ENCODE measurements at regions not wholly inside any gene's neighbourhood (a gene's known extent, or its start where the extent isn't known, plus 50 kb on each side); places are given as distances from the start of the nearest gene placed in this dataset.

- no peaks in the 10 kb centered on the region for H3K4me1 Mint-ChIP-seq
- peaks cover 10% of the 10 kb centered on the region for H3K27me3 Mint-ChIP-seq
- H3K36me3 Mint-ChIP-seq: no peaks in the 10 kb centered on the region
- no peak overlapping the region for H3K4me3 Mint-ChIP-seq
- H3K9me3 Mint-ChIP-seq: peaks cover 0 to 2% (median 0%) of the 10 kb centered on the region in 3 donors
- H3K27ac Mint-ChIP-seq: no peak overlapping the region
Observed at GRCh38 chr3:66606126-66606525, 105.3 kb upstream of the LRIG1 start.

GRCh38 chr3:66606868-66607267 lies 106.0 kb upstream of the LRIG1 start:
- Mint-ChIP-seq H3K27me3 (peaks cover 9% of the 10 kb centered on the region), H3K9me3 (peaks cover 0 to 2% (median 0%) of the 10 kb centered on the region in 3 donors), H3K4me1 (no peaks in the 10 kb centered on the region), H3K4me3 (no peak overlapping the region), H3K27ac (no peak overlapping the region), H3K36me3 (no peaks in the 10 kb centered on the region)

- peaks cover 0 to 2% (median 0%) of the 10 kb centered on the region in 3 donors for H3K9me3 Mint-ChIP-seq
- H3K36me3 Mint-ChIP-seq: peaks cover under 1% of the 10 kb centered on the region
- H3K4me3 Mint-ChIP-seq: no peak overlapping the region
- H3K27me3 Mint-ChIP-seq: peaks cover 8% of the 10 kb centered on the region
- no peak overlapping the region for H3K27ac Mint-ChIP-seq
- H3K4me1 Mint-ChIP-seq: no peaks in the 10 kb centered on the region
Observed at GRCh38 chr3:66609660-66610561, 109.1 kb upstream of the LRIG1 start.

- peaks cover 0 to 2% (median 0%) of the 10 kb centered on the region in 3 donors for H3K9me3 Mint-ChIP-seq
- H3K4me3 Mint-ChIP-seq: no peak overlapping the region
- H3K27me3 Mint-ChIP-seq: peaks cover 8% of the 10 kb centered on the region
- no peak overlapping the region for H3K27ac Mint-ChIP-seq
- H3K4me1 Mint-ChIP-seq: no peaks in the 10 kb centered on the region
- H3K36me3 Mint-ChIP-seq: peaks cover 4% of the 10 kb centered on the region
Observed at GRCh38 chr3:66610562-66610909, 109.7 kb upstream of the LRIG1 start.

GRCh38 chr3:66615643-66616301 lies 115.0 kb upstream of the LRIG1 start:
- Mint-ChIP-seq H3K4me3 (no peak overlapping the region), H3K27ac (no peak overlapping the region), H3K27me3 (peaks cover 3% of the 10 kb centered on the region), H3K4me1 (no peaks in the 10 kb centered on the region), H3K36me3 (peaks cover 4% of the 10 kb centered on the region), H3K9me3 (no peaks in the 10 kb centered on the region)

- H3K9me3 Mint-ChIP-seq: no peaks in the 10 kb centered on the region
- H3K27ac Mint-ChIP-seq: no peak overlapping the region
- H3K27me3 Mint-ChIP-seq: peaks cover 3% of the 10 kb centered on the region
- no peak overlapping the region for H3K4me3 Mint-ChIP-seq
- peaks cover 0 to 2% (median 0%) of the 10 kb centered on the region in 3 donors for H3K4me1 Mint-ChIP-seq
- peaks cover 4% of the 10 kb centered on the region for H3K36me3 Mint-ChIP-seq
Observed at GRCh38 chr3:66617351-66617750, 116.5 kb upstream of the LRIG1 start.

GRCh38 chr3:66618066-66618465 lies 117.2 kb upstream of the LRIG1 start:
- peaks cover 0 to 2% (median 0%) of the 10 kb centered on the region in 3 donors for H3K4me1 Mint-ChIP-seq

GRCh38 chr3:66620296-66620695 lies 119.5 kb upstream of the LRIG1 start:
- H3K27ac Mint-ChIP-seq: no peak overlapping the region

More at GRCh38 chr3:66618066-66618465, 117.2 kb upstream of the LRIG1 start:
- H3K9me3 Mint-ChIP-seq: no peaks in the 10 kb centered on the region
- no peak overlapping the region for H3K27ac Mint-ChIP-seq
- peaks cover 3% of the 10 kb centered on the region for H3K27me3 Mint-ChIP-seq
- H3K36me3 Mint-ChIP-seq: peaks cover 4% of the 10 kb centered on the region
- H3K4me3 Mint-ChIP-seq: no peak overlapping the region

GRCh38 chr3:66622756-66623457 lies 122.1 kb upstream of the LRIG1 start:
- no peaks in the 10 kb centered on the region for H3K9me3 Mint-ChIP-seq
- H3K4me1 Mint-ChIP-seq: peaks cover 0 to 2% (median 0%) of the 10 kb centered on the region in 3 donors
- no peak overlapping the region for H3K27ac Mint-ChIP-seq
- H3K4me3 Mint-ChIP-seq: no peak overlapping the region
- no peaks in the 10 kb centered on the region for H3K36me3 Mint-ChIP-seq
- no peaks in the 10 kb centered on the region for H3K27me3 Mint-ChIP-seq

More at GRCh38 chr3:66620296-66620695, 119.5 kb upstream of the LRIG1 start:
- Mint-ChIP-seq H3K4me3 (no peak overlapping the region), H3K4me1 (peaks cover 0 to 2% (median 0%) of the 10 kb centered on the region in 3 donors), H3K27me3 (no peaks in the 10 kb centered on the region), H3K9me3 (no peaks in the 10 kb centered on the region), H3K36me3 (no peaks in the 10 kb centered on the region)

GRCh38 chr3:66625505-66626216 lies 124.8 kb upstream of the LRIG1 start:
- H3K4me1 Mint-ChIP-seq: peaks cover 0 to 2% (median 0%) of the 10 kb centered on the region in 3 donors
- H3K27me3 Mint-ChIP-seq: no peaks in the 10 kb centered on the region
- H3K9me3 Mint-ChIP-seq: no peaks in the 10 kb centered on the region
- H3K4me3 Mint-ChIP-seq: no peak overlapping the region
- no peak overlapping the region for H3K27ac Mint-ChIP-seq
- no peaks in the 10 kb centered on the region for H3K36me3 Mint-ChIP-seq

- Mint-ChIP-seq H3K27me3 (peaks cover 2% of the 10 kb centered on the region), H3K36me3 (no peaks in the 10 kb centered on the region), H3K27ac (no peak overlapping the region), H3K9me3 (no peaks in the 10 kb centered on the region), H3K4me3 (no peak overlapping the region), H3K4me1 (no peaks in the 10 kb centered on the region)
Observed at GRCh38 chr3:66629150-66629981, 128.5 kb upstream of the LRIG1 start.

- Mint-ChIP-seq H3K4me1 (peaks cover 0 to 2% (median 0%) of the 10 kb centered on the region in 3 donors), H3K4me3 (no peak overlapping the region), H3K27ac (no peak overlapping the region), H3K27me3 (peaks cover 2% of the 10 kb centered on the region), H3K9me3 (no peaks in the 10 kb centered on the region), H3K36me3 (no peaks in the 10 kb centered on the region)
Observed at GRCh38 chr3:66629982-66630368, 129.2 kb upstream of the LRIG1 start.

GRCh38 chr3:66633402-66634381 lies 132.9 kb upstream of the LRIG1 start:
- Mint-ChIP-seq H3K36me3 (no peaks in the 10 kb centered on the region), H3K4me3 (no peak overlapping the region), H3K9me3 (no peaks in the 10 kb centered on the region), H3K27ac (no peak overlapping the region), H3K27me3 (peaks cover 6% of the 10 kb centered on the region), H3K4me1 (peaks cover 0 to 4% (median 1%) of the 10 kb centered on the region in 3 donors)
